GM18507 (cell line): ENCODE measurements at regions not wholly inside any gene's neighbourhood (a gene's known extent, or its start where the extent isn't known, plus 50 kb on each side); places are given as distances from the start of the nearest gene placed in this dataset.
"Not testable (repeated sequence)": the region's sequence is repeated elsewhere in the genome, so short reads cannot be mapped to it uniquely, and the experiment has no call there.

Source experiments
- DNase-seq: peaks from one replicate; pipeline ENCODE4 v3.0.0; 2011; ENCODE audit warnings: low read depth; ENCODE audit not compliant: insufficient read length; ENCODE audit errors: extremely low spot score
- FAIRE-seq: peaks from 2 replicates; lab custom pipeline; 2011; peaks lifted over from hg19 to GRCh38; lab: Jason Lieb, UNC

DNA sequence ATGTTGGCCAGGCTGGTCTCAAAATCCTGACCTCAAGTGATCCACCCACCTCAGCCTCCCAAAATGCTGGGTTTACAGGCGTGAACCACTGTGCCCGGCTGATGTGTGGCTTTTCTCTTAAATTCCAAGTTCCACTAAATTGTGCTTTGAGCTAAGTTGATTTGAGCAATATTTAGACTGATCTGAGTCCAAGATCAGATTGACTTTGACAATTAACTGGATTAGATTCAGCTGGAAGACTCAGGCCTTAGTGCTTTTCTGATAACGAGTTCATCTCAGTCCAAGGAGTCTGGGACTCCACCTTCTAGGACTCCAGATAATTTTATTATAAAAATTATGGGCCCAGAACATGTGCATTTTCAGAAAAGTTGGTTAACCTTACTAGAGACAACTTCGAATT lies 94.4 kb upstream of the FAM174B start:
- FAIRE-seq (no peak), DNase-seq (no peak)

DNA sequence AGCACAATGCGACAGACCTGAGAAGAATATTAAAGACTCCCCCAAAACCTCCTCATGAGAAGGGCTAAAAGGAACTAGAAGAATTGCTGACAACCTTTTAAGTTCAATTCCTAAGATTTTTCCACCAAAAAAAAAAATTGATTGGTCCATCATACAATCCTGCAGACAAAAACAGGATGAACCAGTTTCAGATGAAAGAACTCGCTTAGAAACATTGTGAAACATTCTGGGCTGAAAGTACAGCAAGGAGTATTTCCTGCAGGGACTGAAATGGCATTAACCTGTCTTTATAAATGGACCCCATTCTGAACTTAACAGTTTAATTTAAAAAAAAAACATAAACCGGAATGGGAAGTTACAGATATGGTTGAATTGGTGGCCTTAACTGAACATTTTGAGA lies 96.0 kb upstream of the FAM174B start:
- DNase-seq (no peak), FAIRE-seq (no peak)

DNA sequence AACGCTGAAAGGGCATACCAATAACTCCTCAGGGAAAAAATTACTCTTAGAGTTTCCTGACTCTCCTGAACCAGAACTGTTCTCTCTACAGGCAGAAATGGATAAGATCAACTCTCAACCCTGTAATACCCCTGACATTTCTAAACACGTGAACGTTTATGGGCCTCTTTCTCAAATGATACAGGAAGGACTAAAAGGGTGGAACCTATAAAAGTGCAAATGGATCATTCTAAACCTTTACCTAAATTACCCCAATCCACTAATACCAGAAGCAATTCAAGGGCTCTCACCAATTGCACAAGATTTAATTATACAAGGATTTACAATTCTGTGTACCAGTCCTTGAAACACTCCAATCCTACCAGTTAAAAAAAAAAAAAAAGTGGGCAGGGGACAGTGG lies 98.0 kb upstream of the FAM174B start:
- no peak for DNase-seq
- FAIRE-seq = no peak

DNA sequence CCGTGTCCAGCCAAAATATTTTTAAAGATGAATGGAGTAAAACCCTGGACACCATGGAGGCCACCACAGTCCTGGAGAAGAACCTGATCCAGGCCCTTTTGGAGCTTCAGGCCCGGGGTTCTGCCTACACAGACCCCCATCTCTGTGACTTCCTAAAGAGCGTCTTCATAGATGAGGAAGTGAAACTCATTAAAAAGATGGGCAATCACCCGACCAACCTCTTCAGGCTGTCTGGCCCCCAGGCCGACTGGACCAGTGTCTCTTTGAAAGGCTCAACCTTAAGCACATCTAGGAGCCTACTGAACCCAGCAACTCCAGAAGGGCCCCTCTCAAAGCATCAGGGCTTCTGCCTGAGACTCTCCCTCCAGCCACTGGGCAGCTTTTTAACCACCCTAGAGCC lies 107.9 kb upstream of the FAM174B start:
- peak; percentile 9 for FAIRE-seq
- no peak for DNase-seq

DNA sequence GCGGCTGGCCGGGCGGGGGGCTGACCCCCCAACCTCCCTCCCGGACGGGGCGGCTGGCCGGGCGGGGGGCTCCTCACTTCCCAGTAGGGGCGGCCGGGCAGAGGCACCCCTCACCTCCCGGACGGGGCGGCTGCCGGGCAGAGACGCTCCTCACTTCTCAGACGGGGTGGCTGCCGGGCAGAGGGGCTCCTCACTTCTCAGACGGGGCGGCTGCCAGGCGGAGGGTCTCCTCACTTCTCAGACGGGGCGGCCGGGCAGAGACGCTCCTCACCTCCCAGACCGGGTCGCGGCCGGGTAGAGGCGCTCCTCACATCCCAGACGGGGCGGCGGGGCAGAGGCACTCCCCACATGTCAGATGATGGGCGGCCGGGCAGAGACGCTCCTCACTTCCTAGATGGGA lies 112.6 kb upstream of the FAM174B start:
- FAIRE-seq = not testable (repeated sequence)

DNA sequence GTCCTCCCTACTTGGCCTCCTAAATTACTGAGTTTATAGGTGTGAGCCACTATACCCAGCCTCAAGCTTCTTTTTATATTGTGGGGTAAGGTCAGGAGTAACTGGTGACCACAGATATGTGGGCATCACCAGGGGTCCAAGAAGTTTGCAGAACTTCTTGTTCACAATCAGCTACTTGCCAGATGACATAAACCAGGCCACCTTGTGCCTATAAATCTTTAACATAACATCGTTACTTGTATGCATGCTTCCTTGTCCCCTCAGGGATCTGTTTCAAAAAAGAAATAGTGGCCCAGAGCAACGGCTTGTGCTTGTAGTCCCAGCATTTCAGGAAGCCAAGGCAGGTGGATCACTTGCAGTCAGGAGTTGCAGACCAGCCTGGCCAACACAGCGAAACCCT lies 115.1 kb upstream of the FAM174B start:
- DNase-seq (no peak), FAIRE-seq (no peak)

More for the DNA sequence above, 112.6 kb upstream of the FAM174B start:
- not testable (repeated sequence) for DNase-seq

DNA sequence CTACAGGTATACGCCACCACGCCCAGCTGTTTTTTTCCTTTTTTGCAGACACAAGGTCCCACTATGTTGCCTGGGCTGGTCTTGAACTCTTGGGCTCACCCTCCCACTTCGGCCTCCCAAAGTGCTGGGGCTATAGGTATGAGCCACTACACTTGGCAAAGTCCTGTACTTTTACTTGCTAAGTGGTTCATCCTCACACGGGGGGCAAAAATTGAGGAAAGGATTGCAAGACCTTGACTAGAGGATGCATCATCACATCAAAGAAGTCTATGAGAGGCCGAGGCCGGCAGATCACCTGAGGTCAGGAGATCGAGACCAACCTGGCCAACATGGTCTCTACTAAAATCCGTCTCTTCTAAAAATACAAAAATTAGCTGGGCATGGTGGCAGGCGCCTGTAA lies 116.5 kb upstream of the FAM174B start:
- FAIRE-seq = no peak
- DNase-seq = no peak

DNA sequence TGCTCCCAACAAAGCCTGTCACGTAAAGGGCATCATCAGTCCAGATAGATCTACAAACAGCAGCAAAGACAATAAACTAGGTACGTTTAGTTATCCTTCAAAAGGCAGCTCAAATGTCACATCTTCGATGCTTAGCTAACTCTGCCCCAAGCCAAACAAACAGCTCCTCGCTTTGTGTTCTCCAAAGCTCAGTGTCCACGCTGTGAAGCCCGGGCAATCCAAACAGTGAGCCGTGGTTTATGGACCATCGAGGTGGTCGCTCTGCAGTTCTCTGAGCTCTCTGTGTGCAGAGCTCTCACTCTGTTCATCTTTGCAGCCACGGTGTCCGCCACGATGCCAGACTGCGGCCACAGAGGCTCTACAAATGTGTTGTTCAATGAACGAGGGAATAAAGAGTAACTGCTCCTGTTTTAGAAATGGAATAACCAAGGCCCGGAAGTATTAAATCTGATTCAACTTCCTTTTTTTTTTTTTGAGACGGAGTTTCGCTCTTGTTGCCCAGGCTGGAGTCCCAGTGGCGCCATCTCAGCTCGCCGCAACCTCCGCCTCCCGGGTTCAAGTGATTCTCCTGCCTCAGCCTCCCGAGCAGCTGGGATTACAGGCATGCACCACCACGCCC lies 117.2 kb upstream of the FAM174B start:
- FAIRE-seq = no peak

DNA sequence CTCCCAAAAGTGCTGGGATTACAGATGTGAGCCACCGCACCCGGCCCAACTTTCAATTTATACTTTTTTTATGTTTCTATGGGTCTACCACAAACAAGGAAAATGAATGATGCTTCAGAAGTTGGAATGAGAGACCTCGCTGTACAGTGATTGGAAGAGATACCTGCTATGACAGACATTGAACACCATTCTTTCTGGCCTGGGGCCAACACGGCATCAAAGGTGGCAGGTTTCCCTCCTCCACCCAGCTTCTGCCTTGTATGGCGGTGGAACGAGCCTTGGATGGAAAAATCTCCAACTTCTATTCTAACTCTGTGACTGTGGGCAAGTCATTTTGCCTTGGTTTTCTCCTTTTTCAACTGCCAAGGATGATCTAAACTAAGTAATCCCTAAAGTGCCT lies 117.8 kb upstream of the FAM174B start:
- DNase-seq (no peak), FAIRE-seq (no peak)

More for the DNA sequence above, 117.2 kb upstream of the FAM174B start:
- DNase-seq = no peak

DNA sequence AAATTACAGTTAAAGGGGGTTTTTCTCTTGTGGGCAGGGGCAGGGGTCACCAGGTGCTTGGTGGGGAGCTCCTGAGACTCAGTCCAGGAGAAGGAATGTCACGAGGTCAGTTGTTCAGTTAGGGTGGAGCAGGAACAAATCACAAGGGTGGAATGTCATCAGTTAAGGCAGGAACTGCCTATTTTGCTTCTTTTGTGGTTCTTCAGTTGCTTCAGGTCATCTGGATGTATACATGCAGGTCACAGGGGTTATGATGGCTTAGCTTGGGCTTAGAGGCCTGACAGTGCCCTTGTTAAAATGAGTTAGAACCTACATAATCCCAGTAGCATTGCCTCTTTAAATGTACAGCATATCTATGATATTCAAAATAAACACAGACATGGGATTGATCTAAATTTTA lies 120.2 kb upstream of the CHD2 start:
- FAIRE-seq (no peak), DNase-seq (no peak)

DNA sequence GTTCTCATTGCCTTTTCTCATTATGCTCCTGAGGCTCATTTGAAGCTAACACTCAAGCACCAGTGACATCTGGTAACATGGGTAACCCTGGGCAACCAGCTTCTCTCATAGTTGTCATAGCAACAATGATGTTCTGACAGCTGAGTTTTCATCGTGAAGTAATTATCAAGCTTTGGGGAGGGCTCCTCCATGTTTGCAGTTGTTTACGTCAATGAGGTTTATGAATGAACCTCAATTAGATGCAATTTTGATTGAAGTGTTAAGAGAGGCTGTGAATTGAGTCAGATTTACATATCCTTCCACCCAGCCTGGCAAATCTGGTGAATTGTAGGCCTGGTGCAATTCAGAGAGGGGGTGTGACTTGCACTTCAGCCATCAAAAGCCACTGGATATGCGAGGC lies 119.3 kb upstream of the CHD2 start:
- DNase-seq (no peak), FAIRE-seq (no peak)

DNA sequence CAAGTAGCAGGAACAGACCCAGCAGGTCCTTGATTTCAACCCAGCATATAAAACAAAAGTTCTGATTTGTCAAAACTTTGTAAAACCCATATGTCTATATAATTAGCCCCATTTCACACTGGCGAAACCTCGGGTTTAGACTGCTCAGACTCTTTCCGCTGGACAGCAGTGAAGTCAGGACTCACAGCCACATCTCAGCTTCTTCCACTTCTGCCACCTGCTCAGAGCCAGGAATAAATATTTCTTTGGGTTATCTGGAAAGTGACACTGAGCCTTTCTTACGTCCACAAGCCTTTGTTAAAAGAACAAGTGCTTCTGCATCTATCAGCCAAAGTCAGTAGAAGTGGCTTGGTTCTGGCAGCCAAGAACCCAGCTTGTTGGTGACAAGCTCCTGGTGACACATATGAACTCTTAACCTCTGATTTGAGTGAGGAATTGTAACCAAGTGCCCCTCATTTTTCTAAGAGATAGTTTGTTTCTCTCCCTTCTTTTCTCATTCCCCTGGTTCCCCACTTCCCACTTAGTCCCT lies 118.1 kb upstream of the CHD2 start:
- FAIRE-seq = no peak
- DNase-seq = no peak

DNA sequence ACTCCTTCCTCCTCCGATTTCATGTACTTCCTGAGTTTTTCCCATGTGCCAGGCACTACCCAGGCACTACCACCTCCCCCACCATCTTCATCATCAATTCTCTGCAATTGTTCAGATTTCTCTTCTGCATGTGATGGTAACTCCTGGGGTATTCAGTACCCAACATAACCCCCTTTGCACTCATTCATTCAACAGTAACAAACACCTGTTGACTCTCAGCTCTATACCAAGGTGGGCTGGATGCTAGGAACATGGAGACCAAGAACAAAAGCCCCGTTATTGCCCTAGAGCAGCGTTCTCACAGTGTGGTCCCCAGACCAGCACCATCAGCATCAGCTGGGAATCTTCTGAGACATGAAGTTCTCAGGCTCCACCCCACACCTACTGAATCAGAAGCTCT lies 113.0 kb upstream of the CHD2 start:
- DNase-seq = no peak
- FAIRE-seq = no peak

DNA sequence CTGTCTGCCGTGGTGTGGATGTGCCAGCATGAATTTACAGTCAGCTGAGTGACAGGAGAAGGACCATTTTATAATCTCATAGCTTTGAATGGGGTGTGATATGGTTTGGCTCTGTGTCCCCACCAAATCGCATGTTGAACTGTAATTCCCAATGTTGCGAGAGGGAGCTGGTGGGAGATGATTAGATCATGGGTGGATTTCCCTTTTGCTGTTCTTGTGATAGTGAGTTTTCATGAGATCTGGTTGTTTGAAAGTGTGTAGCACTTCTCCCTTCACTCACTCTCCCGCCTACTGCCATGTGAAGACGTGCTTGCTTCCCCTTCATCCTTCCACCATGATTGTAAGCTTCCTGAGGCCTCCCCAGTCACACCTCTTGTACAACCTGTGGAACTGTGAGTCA lies 111.9 kb upstream of the CHD2 start:
- DNase-seq = no peak
- FAIRE-seq = no peak

DNA sequence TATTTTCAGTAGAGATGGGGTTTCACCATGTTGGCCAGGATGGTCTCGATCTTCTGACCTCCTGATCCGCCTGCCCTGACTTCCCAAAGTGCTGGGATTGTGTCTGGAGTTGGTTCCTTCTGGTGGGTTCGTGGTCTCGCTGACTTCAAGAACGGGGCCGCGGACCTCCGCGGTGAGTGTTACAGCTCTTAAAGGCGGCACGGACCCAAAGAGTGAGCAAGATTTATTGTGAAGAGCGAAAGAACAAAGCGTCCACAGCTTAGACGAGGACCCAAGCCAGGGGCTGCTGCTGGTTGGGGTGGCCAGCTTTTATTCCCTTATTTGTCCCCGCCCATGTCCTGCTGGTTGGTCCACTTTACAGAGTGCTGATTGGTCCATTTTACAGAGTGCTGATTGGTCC lies 111.3 kb upstream of the CHD2 start:
- not testable (repeated sequence) for DNase-seq, FAIRE-seq

DNA sequence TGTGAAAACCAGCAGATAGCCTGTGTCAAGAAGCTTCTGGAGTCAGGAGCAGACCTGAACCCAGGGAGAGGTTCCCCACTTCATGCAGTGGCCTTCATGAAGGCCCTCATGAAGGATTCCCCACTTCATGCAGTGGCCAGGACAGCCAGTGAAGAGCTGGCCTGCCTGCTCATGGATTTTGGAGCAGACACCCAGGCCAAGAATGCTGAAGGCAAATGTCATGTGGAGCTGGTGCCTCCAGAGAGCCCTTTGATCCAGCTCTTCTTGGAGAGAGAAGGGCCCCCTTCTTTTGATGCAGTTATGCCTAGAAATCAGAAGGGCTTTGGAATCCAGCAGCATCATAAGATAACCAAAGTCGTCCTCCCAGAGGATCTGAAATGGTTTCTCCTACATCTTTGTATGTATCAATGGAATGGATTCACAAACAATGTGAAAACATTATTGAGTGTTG lies 103.9 kb upstream of the CHD2 start:
- DNase-seq = no peak
- no peak for FAIRE-seq

DNA sequence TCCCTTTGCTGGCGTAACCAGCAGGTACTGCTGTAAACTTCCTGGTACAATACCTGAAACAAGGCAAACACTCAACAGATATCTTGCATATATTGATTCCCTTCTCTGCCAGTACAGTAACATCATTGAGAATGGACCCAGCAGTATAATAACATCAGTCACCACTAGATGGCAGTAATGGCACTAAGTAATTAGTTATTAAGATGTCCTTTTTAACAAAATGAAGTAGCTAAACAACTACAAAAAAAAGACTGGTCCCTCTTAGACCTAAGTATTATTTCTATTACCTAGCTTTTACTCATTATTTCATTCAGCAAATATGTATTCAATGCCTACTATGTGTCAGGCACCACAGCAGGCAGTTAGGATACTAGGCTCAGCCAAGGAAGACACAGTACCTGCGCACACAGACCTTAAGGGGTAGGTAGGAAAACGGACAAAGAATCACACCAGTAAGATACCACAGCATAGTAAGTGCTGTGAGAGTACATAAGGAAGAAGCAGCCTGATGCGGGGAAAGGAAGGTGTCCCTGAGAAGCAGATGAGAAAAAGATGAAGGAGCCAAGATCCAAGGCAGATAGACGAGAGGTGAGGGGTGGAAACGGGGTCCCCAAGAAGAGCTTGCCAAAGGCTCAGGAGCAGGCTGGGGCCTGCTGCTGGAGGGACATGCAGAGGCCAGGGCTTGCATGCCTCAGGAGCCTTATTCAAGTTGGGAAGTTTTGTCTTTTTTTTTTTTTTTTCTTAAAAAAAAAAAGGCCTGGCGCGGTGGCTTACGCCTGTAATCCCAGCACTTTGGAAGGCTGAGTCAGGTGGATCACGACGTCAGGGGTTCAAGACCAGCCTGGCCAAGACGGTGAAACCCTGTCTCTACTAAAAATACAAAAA lies 102.7 kb upstream of the CHD2 start:
- DNase-seq (no peak), FAIRE-seq (peak; percentile 51)

DNA sequence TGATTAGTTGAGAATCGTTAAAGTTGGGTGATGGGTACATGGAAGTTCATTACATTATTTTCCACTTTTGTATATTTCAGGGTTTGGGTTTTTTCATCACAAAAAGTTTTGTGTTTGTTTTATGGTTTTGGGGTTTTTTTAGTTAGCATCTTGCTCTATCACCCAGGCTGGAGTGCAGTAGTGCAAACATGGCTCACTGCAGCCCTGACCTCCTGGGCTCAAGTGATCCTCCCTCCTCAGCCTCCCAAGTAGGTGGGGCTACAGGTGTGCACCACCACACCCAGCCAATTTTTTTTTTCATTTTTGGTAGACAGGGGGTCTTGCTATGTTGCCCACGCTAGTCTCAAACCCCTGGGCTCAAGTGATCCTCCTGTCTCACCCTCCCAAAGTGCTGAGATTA lies 100.1 kb upstream of the CHD2 start:
- no peak for FAIRE-seq

DNA sequence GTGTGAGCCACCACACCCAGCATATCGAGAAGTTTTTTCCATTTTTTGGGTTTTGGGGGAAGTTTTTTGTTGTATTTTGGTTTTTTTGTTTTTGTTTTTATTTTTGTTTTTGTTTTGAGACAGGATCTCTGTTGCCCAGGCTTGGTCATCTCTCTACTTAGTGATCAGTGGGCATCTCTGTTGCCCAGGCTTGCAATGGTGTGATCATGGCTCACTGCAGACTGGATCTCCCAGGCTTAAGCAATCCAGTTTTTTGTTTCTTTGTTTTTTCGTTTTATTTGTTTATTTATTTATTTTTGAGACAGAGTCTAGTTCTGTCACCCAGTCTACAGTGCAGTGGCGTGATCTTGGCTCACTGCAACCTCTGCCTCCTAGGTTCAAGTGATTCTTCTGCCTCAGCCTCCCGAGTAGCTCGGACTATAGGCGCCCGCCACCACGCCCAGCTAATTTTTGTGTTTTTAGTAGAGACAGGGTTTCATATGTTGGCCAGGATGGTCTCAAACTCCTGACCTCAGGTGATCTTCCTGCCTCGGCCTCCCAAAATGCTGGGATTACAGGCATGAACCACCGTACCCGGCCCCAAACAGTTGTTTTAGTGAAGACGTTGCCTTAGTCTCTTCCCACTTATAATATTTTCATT lies 99.6 kb upstream of the CHD2 start:
- not testable (repeated sequence) for FAIRE-seq, DNase-seq

More for the DNA sequence above, 100.1 kb upstream of the CHD2 start:
- DNase-seq = no peak

DNA sequence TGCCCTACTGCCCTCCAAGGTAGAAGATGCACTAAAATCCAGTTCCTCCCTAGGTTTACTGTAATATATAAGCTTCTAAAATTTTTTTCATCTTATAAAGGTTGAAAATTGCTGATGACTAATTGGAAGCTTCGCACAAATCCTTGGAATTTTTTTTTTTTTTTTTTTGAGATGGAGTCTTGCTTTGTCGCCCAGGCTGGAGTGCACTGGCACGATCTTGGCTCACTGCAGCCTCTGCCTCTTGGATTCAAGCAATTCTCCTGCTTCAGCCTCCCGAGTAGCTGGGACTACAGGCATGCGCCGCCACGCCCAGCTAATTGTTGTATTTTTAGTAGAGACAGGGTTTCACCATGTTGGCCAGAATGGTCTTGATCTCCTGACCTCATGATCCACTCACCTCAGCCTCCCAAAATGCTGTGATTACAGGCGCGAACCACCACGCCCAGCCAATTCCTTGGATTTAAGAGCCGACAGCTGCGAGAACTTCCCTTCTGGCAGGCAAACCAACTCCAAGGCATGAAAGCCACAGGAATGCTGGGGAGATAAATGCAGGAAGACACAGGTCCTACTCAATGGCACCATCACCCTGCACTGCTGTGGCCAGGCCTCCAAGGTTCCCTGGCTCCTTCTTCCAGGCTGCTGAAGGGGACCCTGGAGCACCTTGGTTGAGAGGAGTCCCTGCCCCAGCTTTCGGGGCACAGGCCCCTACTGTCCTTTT lies 98.9 kb upstream of the CHD2 start:
- not testable (repeated sequence) for DNase-seq, FAIRE-seq
